ENCODE measurements at regions not wholly inside any gene's neighbourhood (a gene's known extent, or its start where the extent isn't known, plus 50 kb on each side); places are given as distances from the start of the nearest gene placed in this dataset.

- no peak for TF ChIP-seq CTCF (IDR thresholded peaks at IDR 0.05)
- no peak for TF ChIP-seq POLR2A (IDR thresholded peaks at IDR 0.05)
These were observed 866.6 kb downstream of the SLC4A3 start for GRCh38 chr2:220493871-220494525.
